Panc1 (cell line): ENCODE measurements at regions not wholly inside any gene's neighbourhood (a gene's known extent, or its start where the extent isn't known, plus 50 kb on each side); places are given as distances from the start of the nearest gene placed in this dataset.

Experiments used
- POLR2AphosphoS5 ChIP-seq: IDR thresholded peaks from 2 replicates; pipeline ENCODE4 v1.6.1; 2012; ENCODE audit warnings: mild to moderate bottlenecking, low read depth, low read length, moderate library complexity
- REST ChIP-seq, 2 experiments: IDR thresholded peaks; 2 replicates each; pipeline ENCODE4 v1.6.1; 2011 to 2012; ENCODE audit warnings: low read depth in 2 of 2, control low read depth in 1 of 2, low read length in 1 of 2, mild to moderate bottlenecking in 1 of 2, moderate library complexity in 1 of 2; ENCODE audit not compliant: insufficient read depth in 1 of 2
- TCF7L2 ChIP-seq: IDR thresholded peaks from 2 replicates; pipeline ENCODE4 v1.6.1; 2011; ENCODE audit warnings: mild to moderate bottlenecking, low read depth, low read length, inconsistent platforms
- TF ChIP-seq, protein P1 (sequence below): fragments of 450-650 bp; IDR thresholded peaks from 2 replicates; pipeline ENCODE4 v1.5.1; 2017; ENCODE audit warnings: mild to moderate bottlenecking

DNA sequence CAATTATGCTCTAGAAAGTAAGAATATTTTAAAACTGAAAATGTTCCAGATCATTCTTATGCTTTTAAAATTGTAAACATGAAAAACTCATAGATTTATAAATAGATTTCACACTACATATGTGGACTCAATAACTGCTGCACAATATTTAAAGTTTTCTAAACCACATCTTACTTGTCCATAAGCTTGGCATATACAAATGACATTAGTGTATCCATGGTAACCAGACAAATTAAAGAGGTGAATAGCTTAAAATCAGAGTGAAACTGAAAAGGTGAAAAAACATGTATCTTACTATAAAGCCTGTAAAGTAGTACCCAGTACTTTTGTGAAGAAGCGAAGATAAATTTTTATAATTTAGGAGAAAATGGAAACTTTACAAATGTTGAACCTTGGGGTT, 151.2 kb upstream of the MYO16 start:
- TF ChIP-seq, protein P1, sequence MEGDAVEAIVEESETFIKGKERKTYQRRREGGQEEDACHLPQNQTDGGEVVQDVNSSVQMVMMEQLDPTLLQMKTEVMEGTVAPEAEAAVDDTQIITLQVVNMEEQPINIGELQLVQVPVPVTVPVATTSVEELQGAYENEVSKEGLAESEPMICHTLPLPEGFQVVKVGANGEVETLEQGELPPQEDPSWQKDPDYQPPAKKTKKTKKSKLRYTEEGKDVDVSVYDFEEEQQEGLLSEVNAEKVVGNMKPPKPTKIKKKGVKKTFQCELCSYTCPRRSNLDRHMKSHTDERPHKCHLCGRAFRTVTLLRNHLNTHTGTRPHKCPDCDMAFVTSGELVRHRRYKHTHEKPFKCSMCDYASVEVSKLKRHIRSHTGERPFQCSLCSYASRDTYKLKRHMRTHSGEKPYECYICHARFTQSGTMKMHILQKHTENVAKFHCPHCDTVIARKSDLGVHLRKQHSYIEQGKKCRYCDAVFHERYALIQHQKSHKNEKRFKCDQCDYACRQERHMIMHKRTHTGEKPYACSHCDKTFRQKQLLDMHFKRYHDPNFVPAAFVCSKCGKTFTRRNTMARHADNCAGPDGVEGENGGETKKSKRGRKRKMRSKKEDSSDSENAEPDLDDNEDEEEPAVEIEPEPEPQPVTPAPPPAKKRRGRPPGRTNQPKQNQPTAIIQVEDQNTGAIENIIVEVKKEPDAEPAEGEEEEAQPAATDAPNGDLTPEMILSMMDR: no peak
- no peak for TF ChIP-seq REST (IDR thresholded peaks at IDR 0.05; ENCODE audit: insufficient read depth in 1 of 2, low read depth in 2 of 2, low read length in 1 of 2)
- TF ChIP-seq POLR2AphosphoS5: no peak
- TF ChIP-seq TCF7L2: no peak
